NCI-H1105 (cell line): ENCODE measurements at regions not wholly inside any gene's neighbourhood (a gene's known extent, or its start where the extent isn't known, plus 50 kb on each side); places are given as distances from the start of the nearest gene placed in this dataset.

Experiments used
- DNase-seq: peaks from one replicate; lab custom pipeline; 2025; lab: John Stamatoyannopoulos, UW

DNA sequence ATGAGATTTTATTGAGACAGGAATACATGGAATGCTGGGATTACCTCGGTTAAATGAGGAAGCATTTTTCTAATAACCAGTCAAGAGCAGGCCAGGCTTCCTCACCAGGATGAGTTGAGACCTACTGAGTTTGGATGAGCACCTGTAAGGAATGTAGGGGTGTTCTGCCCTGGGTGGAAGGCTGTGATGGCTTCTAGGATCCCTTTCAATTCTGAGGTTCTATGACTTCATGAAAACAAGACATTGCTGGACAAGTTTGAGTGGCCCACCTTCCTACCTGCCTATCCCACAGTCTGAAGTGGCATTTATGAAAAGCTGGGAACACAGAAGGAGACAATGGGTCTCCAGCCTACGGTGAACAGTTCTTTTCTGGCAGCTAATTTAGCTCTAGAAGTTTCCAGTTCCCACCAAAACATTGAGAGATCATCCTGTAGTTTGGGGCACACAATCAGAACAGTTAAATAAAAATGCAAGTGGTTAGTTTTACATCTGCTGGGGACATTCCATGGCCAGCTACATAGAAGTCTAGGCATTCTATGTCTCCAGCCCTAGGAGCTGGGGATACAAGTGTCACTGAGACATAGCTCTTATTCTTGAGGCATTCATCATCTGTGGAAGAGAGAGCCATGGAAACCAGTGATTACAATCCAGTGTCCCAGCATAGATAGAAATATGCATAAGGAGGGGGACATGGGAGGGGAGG, 51.3 kb upstream of the TSPAN2 start:
- DNase-seq: no peak

DNA sequence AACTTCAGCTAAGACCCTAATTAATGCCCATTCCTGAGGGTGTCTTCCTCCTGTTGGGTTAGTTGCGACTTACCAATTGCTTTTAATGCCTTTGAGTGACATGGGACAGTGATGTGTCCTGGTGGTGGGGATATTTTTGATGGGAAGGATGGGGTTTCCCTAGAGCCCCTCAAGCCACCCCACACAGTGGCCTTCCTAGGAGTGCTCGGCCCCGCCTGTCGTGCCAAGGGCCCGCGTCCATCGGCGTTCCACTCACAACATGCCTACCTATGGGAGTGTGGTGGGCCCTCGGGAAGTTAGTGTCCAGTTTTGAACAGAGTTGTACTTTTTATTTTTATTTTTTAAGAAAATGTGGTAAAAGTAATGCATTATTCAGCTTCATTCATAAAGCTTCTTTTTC, 50.1 kb upstream of the TSPAN2 start:
- no peak for DNase-seq
